ENCODE measurements at regions not wholly inside any gene's neighbourhood (a gene's known extent, or its start where the extent isn't known, plus 50 kb on each side); places are given as distances from the start of the nearest gene placed in this dataset.

GRCh38 chr1:163877016-163877415 lies 555.3 kb downstream of the NUF2 start:
- no peak for TF ChIP-seq NFIC (IDR thresholded peaks at IDR 0.05)
- TF ChIP-seq EGR1 (IDR thresholded peaks at IDR 0.05), result no peak
- TF ChIP-seq TEAD4 (IDR thresholded peaks at IDR 0.05), result no peak
- no peak for TF ChIP-seq CREB1 (IDR thresholded peaks at IDR 0.05; ENCODE audit: low read depth)
- TF ChIP-seq YY1 (IDR thresholded peaks at IDR 0.05; ENCODE audit: low read depth), result no peak
- TF ChIP-seq TAF1 (IDR thresholded peaks at IDR 0.05; ENCODE audit: low read depth), result no peak
- no peak for TF ChIP-seq ZBTB7A (IDR thresholded peaks at IDR 0.05; ENCODE audit: low read depth)
- TF ChIP-seq CEBPB (IDR thresholded peaks at IDR 0.05), result no peak
- TF ChIP-seq TCF12 (IDR thresholded peaks at IDR 0.05; ENCODE audit: low read depth), result no peak
- TF ChIP-seq REST (IDR thresholded peaks at IDR 0.05; ENCODE audit: low read depth), result no peak
- TF ChIP-seq USF1 (IDR thresholded peaks at IDR 0.05), result no peak

GRCh38 chr1:163885510-163885909 lies 563.8 kb downstream of the NUF2 start:
- TF ChIP-seq REST (IDR thresholded peaks at IDR 0.05; ENCODE audit: low read depth) (no peak), RAD21 (IDR thresholded peaks at IDR 0.05; ENCODE audit: low read depth) (no peak), TEAD4 (IDR thresholded peaks at IDR 0.05) (no peak), NFIC (IDR thresholded peaks at IDR 0.05) (no peak)

- TF ChIP-seq RAD21 (IDR thresholded peaks at IDR 0.05; ENCODE audit: low read depth) (no peak), NFIC (IDR thresholded peaks at IDR 0.05) (no peak), USF1 (IDR thresholded peaks at IDR 0.05) (no peak), YY1 (IDR thresholded peaks at IDR 0.05; ENCODE audit: low read depth) (no peak), EP300 (IDR thresholded peaks at IDR 0.05; ENCODE audit: borderline replicate concordance) (no peak)
Measured at GRCh38 chr1:163896001-163896400, 574.2 kb downstream of the NUF2 start.

GRCh38 chr1:163897412-163898155 lies 575.8 kb downstream of the NUF2 start:
- TF ChIP-seq YY1 (IDR thresholded peaks at IDR 0.05; ENCODE audit: low read depth) (no peak), EP300 (IDR thresholded peaks at IDR 0.05; ENCODE audit: borderline replicate concordance) (no peak), TAF1 (IDR thresholded peaks at IDR 0.05; ENCODE audit: low read depth) (no peak), EGR1 (IDR thresholded peaks at IDR 0.05) (no peak), RAD21 (IDR thresholded peaks at IDR 0.05; ENCODE audit: low read depth) (no peak), CREB1 (IDR thresholded peaks at IDR 0.05; ENCODE audit: low read depth) (no peak), ZBTB7A (IDR thresholded peaks at IDR 0.05; ENCODE audit: low read depth) (no peak), REST (IDR thresholded peaks at IDR 0.05; ENCODE audit: low read depth) (no peak), NFIC (IDR thresholded peaks at IDR 0.05) (no peak), TCF12 (IDR thresholded peaks at IDR 0.05; ENCODE audit: low read depth) (no peak), USF1 (IDR thresholded peaks at IDR 0.05) (no peak), CEBPB (IDR thresholded peaks at IDR 0.05) (no peak)

GRCh38 chr1:163906283-163906682 lies 584.5 kb downstream of the NUF2 start:
- TF ChIP-seq FOXM1 (IDR thresholded peaks at IDR 0.05; ENCODE audit: borderline replicate concordance, low read depth), result no peak
- TF ChIP-seq TAF1 (IDR thresholded peaks at IDR 0.05; ENCODE audit: low read depth), result no peak
- no peak for TF ChIP-seq MAX (IDR thresholded peaks at IDR 0.05)
- no peak for TF ChIP-seq EGR1 (IDR thresholded peaks at IDR 0.05)
- TF ChIP-seq CEBPB (IDR thresholded peaks at IDR 0.05), result no peak
- no peak for TF ChIP-seq RAD21 (IDR thresholded peaks at IDR 0.05; ENCODE audit: low read depth)
- no peak for TF ChIP-seq USF1 (IDR thresholded peaks at IDR 0.05)
- TF ChIP-seq TCF12 (IDR thresholded peaks at IDR 0.05; ENCODE audit: low read depth), result no peak
- TF ChIP-seq CREB1 (IDR thresholded peaks at IDR 0.05; ENCODE audit: low read depth), result no peak
- no peak for TF ChIP-seq NFIC (IDR thresholded peaks at IDR 0.05)
- TF ChIP-seq REST (IDR thresholded peaks at IDR 0.05; ENCODE audit: low read depth), result no peak
- no peak for TF ChIP-seq TEAD4 (IDR thresholded peaks at IDR 0.05)
- no peak for TF ChIP-seq YY1 (IDR thresholded peaks at IDR 0.05; ENCODE audit: low read depth)
- no peak for TF ChIP-seq ZBTB7A (IDR thresholded peaks at IDR 0.05; ENCODE audit: low read depth)
- TF ChIP-seq EP300 (IDR thresholded peaks at IDR 0.05; ENCODE audit: borderline replicate concordance), result no peak
